Mesendoderm (in vitro differentiated cells): ENCODE measurements at regions not wholly inside any gene's neighbourhood (a gene's known extent, or its start where the extent isn't known, plus 50 kb on each side); places are given as distances from the start of the nearest gene placed in this dataset.

ENCODE experiments used
- DNase-seq: peaks from one replicate; pipeline ENCODE4 v3.0.0; 2013
- H2AK5ac ChIP-seq: 2 replicates; pipeline ENCODE4 v1.6.1; 2013; ENCODE audit warnings: low read length, inconsistent platforms
- H2BK120ac ChIP-seq: 2 replicates; pipeline ENCODE4 v1.6.1; 2013; ENCODE audit warnings: low read depth, mild to moderate bottlenecking, low read length, moderate library complexity, mixed read lengths
- H2BK15ac ChIP-seq: replicated peaks from 2 replicates; pipeline ENCODE4 v1.6.1; 2013; ENCODE audit warnings: low read depth, mild to moderate bottlenecking, moderate library complexity
- H2BK5ac ChIP-seq: 2 replicates; pipeline ENCODE4 v1.6.1; 2013; ENCODE audit warnings: low read length, inconsistent platforms
- H3K18ac ChIP-seq: 2 replicates; pipeline ENCODE4 v1.6.1; 2013; ENCODE audit warnings: mild to moderate bottlenecking, low read length, mixed read lengths
- H3K23ac ChIP-seq: one replicate; pipeline ENCODE4 v1.6.1; 2013; ENCODE audit warnings: low read length
- H3K27ac ChIP-seq: 2 replicates; pipeline ENCODE4 v1.5.1; 2013; ENCODE audit warnings: low read depth, mild to moderate bottlenecking, inconsistent platforms, low read length, moderate library complexity
- H3K27me3 ChIP-seq: 2 replicates; pipeline ENCODE4 v1.6.1; 2013; ENCODE audit warnings: low read length, control low read depth, mild to moderate bottlenecking, inconsistent platforms; ENCODE audit not compliant: insufficient read depth, poor library complexity
- H3K36me3 ChIP-seq: 2 replicates; pipeline ENCODE4 v1.6.1; 2013; ENCODE audit warnings: low read length, inconsistent platforms; ENCODE audit not compliant: control insufficient read depth, insufficient read depth
- H3K4ac ChIP-seq: one replicate; pipeline ENCODE4 v1.6.1; 2013; ENCODE audit warnings: low read depth, mild to moderate bottlenecking, low read length, moderate library complexity
- H3K4me1 ChIP-seq: 2 replicates; pipeline ENCODE4 v1.6.1; 2013; ENCODE audit warnings: low read depth, low read length, inconsistent platforms; ENCODE audit not compliant: control insufficient read depth
- H3K4me2 ChIP-seq: 2 replicates; pipeline ENCODE4 v1.6.1; 2013; ENCODE audit warnings: low read length
- H3K4me3 ChIP-seq: 2 replicates; pipeline ENCODE4 v1.5.1; 2013; ENCODE audit warnings: mild to moderate bottlenecking, low read length
- H3K56ac ChIP-seq: one replicate; pipeline ENCODE4 v1.6.1; 2013; ENCODE audit warnings: low read length
- H3K79me1 ChIP-seq: 2 replicates; pipeline ENCODE4 v1.6.1; 2013; ENCODE audit warnings: low read length, inconsistent platforms
- H3K79me2 ChIP-seq: 2 replicates; pipeline ENCODE4 v1.6.1; 2013; ENCODE audit warnings: mild to moderate bottlenecking, low read length; ENCODE audit not compliant: control insufficient read depth, insufficient read depth
- H3K9ac ChIP-seq: 2 replicates; pipeline ENCODE4 v1.6.1; 2013; ENCODE audit warnings: low read length, inconsistent platforms
- H4K5ac ChIP-seq: one replicate; pipeline ENCODE4 v1.6.1; 2013; ENCODE audit warnings: low read length
- H4K8ac ChIP-seq: one replicate; pipeline ENCODE4 v1.6.1; 2013; ENCODE audit warnings: low read depth, mild to moderate bottlenecking, control low read depth, low read length, moderate library complexity
- WGBS: extraction: QIAGEN DNeasy Blood & Tissue Kit; methylation state at CpG from one replicate; pipeline ENCODE4 v1.1.7; 2013; ENCODE audit warnings: low lambda C conversion rate, missing lambda C conversion rate; ENCODE audit not compliant: insufficient coverage; ENCODE audit errors: extremely low coverage; 5-methylcytosine and 5-hydroxymethylcytosine counted together

- Histone ChIP-seq H2BK5ac (no peak overlapping the region), H3K9ac (no peak overlapping the region), H3K79me1 (no peaks in the 10 kb centered on the region), H3K23ac (no peak overlapping the region), H2AK5ac (no peak overlapping the region), H3K4me1 (peaks cover 2% of the 10 kb centered on the region), H3K4me3 (no peak overlapping the region), H3K4ac (no peak overlapping the region), H3K36me3 (no peaks in the 10 kb centered on the region), H3K79me2 (no peaks in the 10 kb centered on the region), H3K27me3 (no peaks in the 10 kb centered on the region), H2BK120ac (no peak overlapping the region), H4K5ac (no peak overlapping the region), H3K56ac (no peak overlapping the region), H3K27ac (no peak overlapping the region), H3K18ac (no peak overlapping the region), H2BK15ac (no peak overlapping the region), H4K8ac (no peak overlapping the region), H3K4me2 (no peak overlapping the region)
- no CpG with 5 or more reads among the region's 6 CpGs for WGBS
- DNase-seq = peak; percentile 67
These were observed 418.0 kb downstream of the MEIS1 start for GRCh38 chr2:66852953-66853352.

GRCh38 chr2:66853585-66853984 lies 418.7 kb downstream of the MEIS1 start:
- Histone ChIP-seq H2BK120ac (no peak overlapping the region), H3K27me3 (no peaks in the 10 kb centered on the region), H3K4me2 (no peak overlapping the region), H3K4me3 (no peak overlapping the region), H3K56ac (no peak overlapping the region), H3K18ac (no peak overlapping the region), H2AK5ac (no peak overlapping the region), H3K9ac (no peak overlapping the region), H2BK5ac (no peak overlapping the region), H3K36me3 (no peaks in the 10 kb centered on the region), H3K27ac (no peak overlapping the region), H2BK15ac (no peak overlapping the region), H3K79me2 (no peaks in the 10 kb centered on the region), H3K23ac (no peak overlapping the region), H3K4me1 (peaks cover 2% of the 10 kb centered on the region), H4K8ac (no peak overlapping the region), H4K5ac (no peak overlapping the region), H3K79me1 (no peaks in the 10 kb centered on the region), H3K4ac (no peak overlapping the region)
- no peak for DNase-seq
- WGBS = no CpG with 5 or more reads among the region's 6 CpGs

- no CpG with 5 or more reads among the region's 3 CpGs for WGBS
- Histone ChIP-seq H3K4me3 (no peak overlapping the region), H4K8ac (no peak overlapping the region), H3K56ac (no peak overlapping the region), H3K4me2 (no peak overlapping the region), H2BK120ac (no peak overlapping the region), H3K36me3 (no peaks in the 10 kb centered on the region), H3K27me3 (no peaks in the 10 kb centered on the region), H3K79me1 (no peaks in the 10 kb centered on the region), H2BK15ac (no peak overlapping the region), H3K79me2 (no peaks in the 10 kb centered on the region), H4K5ac (no peak overlapping the region), H3K4ac (no peak overlapping the region), H3K23ac (no peak overlapping the region), H2AK5ac (no peak overlapping the region), H3K4me1 (peaks cover 2% of the 10 kb centered on the region), H2BK5ac (no peak overlapping the region), H3K18ac (no peak overlapping the region), H3K9ac (no peak overlapping the region), H3K27ac (no peak overlapping the region)
- DNase-seq = no peak
These were observed 419.4 kb downstream of the MEIS1 start for GRCh38 chr2:66854298-66854697.

GRCh38 chr2:66862885-66863650 lies 428.1 kb downstream of the MEIS1 start:
- H3K4me3 ChIP-seq = no peak overlapping the region
- no peaks in the 10 kb centered on the region for H3K36me3 ChIP-seq
- no peak for DNase-seq
- H3K56ac ChIP-seq = no peak overlapping the region
- no peak overlapping the region for H2BK15ac ChIP-seq
- H2AK5ac ChIP-seq = no peak overlapping the region
- no peak overlapping the region for H3K23ac ChIP-seq
- no peaks in the 10 kb centered on the region for H3K27me3 ChIP-seq
- H3K79me2 ChIP-seq = no peaks in the 10 kb centered on the region
- H3K27ac ChIP-seq = no peak overlapping the region
- no peak overlapping the region for H3K4me2 ChIP-seq
- H4K5ac ChIP-seq = no peak overlapping the region
- H3K79me1 ChIP-seq = no peaks in the 10 kb centered on the region
- no peak overlapping the region for H3K9ac ChIP-seq
- WGBS = no CpG with 5 or more reads among the region's 6 CpGs
- no peak overlapping the region for H2BK120ac ChIP-seq
- no peak overlapping the region for H2BK5ac ChIP-seq
- H3K4ac ChIP-seq = no peak overlapping the region
- H3K18ac ChIP-seq = no peak overlapping the region
- no peaks in the 10 kb centered on the region for H3K4me1 ChIP-seq
- H4K8ac ChIP-seq = no peak overlapping the region

DNA sequence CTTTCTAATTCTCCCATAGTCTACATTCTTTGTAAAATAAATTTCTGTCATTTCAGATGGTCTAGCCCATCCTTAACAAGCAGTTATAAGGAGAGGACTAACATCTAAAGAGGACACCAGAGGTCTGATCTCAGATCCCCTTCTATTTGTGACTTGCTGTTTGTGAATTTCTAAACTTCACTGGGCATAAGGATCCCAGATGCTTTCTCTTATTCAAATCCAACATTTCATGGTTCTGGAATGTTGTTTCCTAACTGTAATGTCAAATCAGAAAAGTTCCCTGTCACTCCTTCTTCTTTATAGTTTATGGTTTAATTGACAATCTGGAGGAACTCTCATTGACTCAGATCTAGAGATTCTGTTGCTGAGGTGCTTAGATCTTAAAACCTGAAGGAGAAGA lies 430.2 kb downstream of the MEIS1 start:
- Histone ChIP-seq H3K27ac (no peak overlapping the region), H3K56ac (no peak overlapping the region)

More for the DNA sequence above, 430.2 kb downstream of the MEIS1 start:
- H3K4me2 ChIP-seq = no peak overlapping the region
- no peaks in the 10 kb centered on the region for H3K36me3 ChIP-seq
- no peak for DNase-seq
- no peak overlapping the region for H2BK5ac ChIP-seq
- H3K79me2 ChIP-seq = no peaks in the 10 kb centered on the region
- no peaks in the 10 kb centered on the region for H3K27me3 ChIP-seq
- no peak overlapping the region for H2BK120ac ChIP-seq
- H4K5ac ChIP-seq = no peak overlapping the region
- H4K8ac ChIP-seq = no peak overlapping the region
- no peak overlapping the region for H3K18ac ChIP-seq
- no peak overlapping the region for H3K4me3 ChIP-seq
- H2AK5ac ChIP-seq = no peak overlapping the region
- H3K4me1 ChIP-seq = no peaks in the 10 kb centered on the region
- H3K79me1 ChIP-seq = no peaks in the 10 kb centered on the region
- H3K23ac ChIP-seq = no peak overlapping the region
- no peak overlapping the region for H2BK15ac ChIP-seq
- H3K9ac ChIP-seq = no peak overlapping the region
- no peak overlapping the region for H3K4ac ChIP-seq
